ENCODE measurements at regions not wholly inside any gene's neighbourhood (a gene's known extent, or its start where the extent isn't known, plus 50 kb on each side); places are given as distances from the start of the nearest gene placed in this dataset.

DNA sequence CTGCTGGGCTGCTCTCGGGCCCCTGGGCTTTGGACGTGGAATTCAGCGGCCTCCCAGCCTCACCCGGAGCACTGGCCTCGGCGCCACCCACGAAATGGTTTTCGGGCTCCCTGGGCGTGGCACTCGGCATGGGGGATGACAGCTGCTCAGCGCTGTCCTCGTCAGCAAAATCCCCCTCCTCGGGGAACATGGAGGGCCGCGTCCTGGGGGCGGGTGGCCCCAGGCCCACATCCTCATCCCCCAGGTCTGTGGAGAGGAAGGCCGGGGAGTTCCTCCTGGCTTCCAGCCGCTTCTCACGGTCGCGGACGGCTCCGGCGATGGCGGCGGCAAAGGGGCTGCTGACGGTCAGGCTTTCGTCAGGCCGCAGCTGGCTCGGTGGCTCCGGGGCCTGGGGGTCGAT lies 88.4 kb downstream of the CTTN start:
- no peak overlapping the region for H3K4me3 ChIP-seq (ENCODE audit: low read depth, low read length)
- DNase-seq (ENCODE audit: low read depth), result no peak
- TF ChIP-seq MYC (IDR thresholded peaks at IDR 0.05; ENCODE audit: low read depth, low read length), result no peak
- TF ChIP-seq POLR2A (IDR thresholded peaks at IDR 0.05; ENCODE audit: extremely low read depth, insufficient read length), result no peak
- TF ChIP-seq, protein P1, sequence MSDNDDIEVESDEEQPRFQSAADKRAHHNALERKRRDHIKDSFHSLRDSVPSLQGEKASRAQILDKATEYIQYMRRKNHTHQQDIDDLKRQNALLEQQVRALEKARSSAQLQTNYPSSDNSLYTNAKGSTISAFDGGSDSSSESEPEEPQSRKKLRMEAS (IDR thresholded peaks at IDR 0.05; ENCODE audit: low read depth, low read length), result no peak
- TF ChIP-seq, protein P2, sequence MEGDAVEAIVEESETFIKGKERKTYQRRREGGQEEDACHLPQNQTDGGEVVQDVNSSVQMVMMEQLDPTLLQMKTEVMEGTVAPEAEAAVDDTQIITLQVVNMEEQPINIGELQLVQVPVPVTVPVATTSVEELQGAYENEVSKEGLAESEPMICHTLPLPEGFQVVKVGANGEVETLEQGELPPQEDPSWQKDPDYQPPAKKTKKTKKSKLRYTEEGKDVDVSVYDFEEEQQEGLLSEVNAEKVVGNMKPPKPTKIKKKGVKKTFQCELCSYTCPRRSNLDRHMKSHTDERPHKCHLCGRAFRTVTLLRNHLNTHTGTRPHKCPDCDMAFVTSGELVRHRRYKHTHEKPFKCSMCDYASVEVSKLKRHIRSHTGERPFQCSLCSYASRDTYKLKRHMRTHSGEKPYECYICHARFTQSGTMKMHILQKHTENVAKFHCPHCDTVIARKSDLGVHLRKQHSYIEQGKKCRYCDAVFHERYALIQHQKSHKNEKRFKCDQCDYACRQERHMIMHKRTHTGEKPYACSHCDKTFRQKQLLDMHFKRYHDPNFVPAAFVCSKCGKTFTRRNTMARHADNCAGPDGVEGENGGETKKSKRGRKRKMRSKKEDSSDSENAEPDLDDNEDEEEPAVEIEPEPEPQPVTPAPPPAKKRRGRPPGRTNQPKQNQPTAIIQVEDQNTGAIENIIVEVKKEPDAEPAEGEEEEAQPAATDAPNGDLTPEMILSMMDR (IDR thresholded peaks at IDR 0.05; ENCODE audit: low read depth, low read length), result no peak

DNA sequence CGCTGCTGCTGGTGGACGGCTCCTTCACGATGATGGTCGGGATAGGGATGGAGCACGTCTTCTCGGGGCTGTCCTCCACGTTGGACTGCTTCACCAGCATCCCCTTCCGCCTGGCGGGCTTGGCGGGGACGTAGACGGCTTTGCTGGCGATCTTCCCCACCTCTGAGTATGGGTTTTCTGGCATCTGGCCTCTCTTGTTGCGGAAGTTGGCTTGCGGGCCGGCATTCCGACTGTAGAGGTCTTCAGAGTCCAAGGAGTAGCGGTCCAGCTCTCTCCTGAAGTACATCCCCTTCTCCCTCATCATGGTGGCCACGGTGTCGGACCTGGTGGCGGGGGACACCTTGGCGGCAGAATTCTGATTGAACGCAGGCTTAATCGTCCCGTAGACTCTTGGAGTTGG lies 88.8 kb downstream of the CTTN start:
- H3K4me3 ChIP-seq (ENCODE audit: low read depth, low read length), result no peak overlapping the region
- no peak for TF ChIP-seq MYC (IDR thresholded peaks at IDR 0.05; ENCODE audit: low read depth, low read length)
- TF ChIP-seq POLR2A (IDR thresholded peaks at IDR 0.05; ENCODE audit: extremely low read depth, insufficient read length), result no peak
- TF ChIP-seq, protein P2 (IDR thresholded peaks at IDR 0.05; ENCODE audit: low read depth, low read length), result no peak
- TF ChIP-seq, protein P1 (IDR thresholded peaks at IDR 0.05; ENCODE audit: low read depth, low read length), result no peak
- no peak for DNase-seq (ENCODE audit: low read depth)

DNA sequence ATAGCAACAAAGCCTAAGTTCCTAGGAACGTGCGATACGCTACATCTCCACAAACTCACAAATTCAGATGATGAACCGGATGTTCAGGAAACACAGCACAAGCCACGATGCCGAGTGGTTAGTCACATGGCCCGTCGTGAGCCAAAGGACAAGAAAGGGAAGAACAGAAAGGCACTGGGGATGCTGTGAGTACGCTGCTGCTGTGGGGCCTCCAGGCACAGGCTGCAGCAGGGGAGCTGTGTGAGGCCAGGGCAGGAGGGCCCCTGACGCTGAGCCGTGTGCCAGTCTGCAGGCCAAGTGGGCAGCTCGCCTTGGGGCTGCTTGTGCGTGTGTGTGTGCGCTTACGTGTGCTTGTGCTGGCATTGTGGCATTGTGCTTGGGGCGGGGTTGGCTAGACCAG lies 89.4 kb downstream of the CTTN start:
- TF ChIP-seq POLR2A (IDR thresholded peaks at IDR 0.05; ENCODE audit: extremely low read depth, insufficient read length) (no peak), MYC (IDR thresholded peaks at IDR 0.05; ENCODE audit: low read depth, low read length) (no peak)
- TF ChIP-seq, protein P1 (IDR thresholded peaks at IDR 0.05; ENCODE audit: low read depth, low read length), result no peak
- TF ChIP-seq, protein P2 (IDR thresholded peaks at IDR 0.05; ENCODE audit: low read depth, low read length), result no peak
- no peak overlapping the region for H3K4me3 ChIP-seq (ENCODE audit: low read depth, low read length)
- DNase-seq (ENCODE audit: low read depth), result no peak

DNA sequence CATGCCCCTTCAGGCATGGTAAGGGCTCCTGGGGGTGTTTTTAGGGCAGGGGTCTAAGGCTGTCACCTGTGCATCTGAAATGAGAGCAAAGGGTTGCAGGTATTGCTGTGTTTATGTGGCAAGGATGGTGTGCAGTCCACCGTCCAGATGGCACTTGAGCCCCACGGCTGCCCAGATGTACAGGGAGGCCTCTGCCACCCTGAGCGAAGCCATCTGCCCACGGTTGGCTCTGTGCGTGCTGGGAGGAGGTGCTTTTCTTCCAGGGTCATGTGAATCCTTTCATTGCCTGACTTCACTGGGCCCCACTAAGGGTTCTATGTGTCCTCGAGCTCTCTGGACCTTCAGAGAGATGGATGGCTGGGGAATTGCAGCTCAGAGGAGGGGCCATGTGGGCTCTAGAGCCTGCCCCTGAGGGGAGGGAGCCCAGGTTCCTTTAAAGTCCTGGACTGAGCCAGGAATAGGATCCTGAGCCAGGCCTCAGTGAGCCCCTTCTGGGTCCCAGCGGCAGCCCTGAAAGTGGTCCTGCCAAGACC lies 89.9 kb downstream of the CTTN start:
- no peak for DNase-seq (ENCODE audit: low read depth)
- no peak for TF ChIP-seq POLR2A (IDR thresholded peaks at IDR 0.05; ENCODE audit: extremely low read depth, insufficient read length)
- H3K4me3 ChIP-seq (ENCODE audit: low read depth, low read length), result no peak overlapping the region

DNA sequence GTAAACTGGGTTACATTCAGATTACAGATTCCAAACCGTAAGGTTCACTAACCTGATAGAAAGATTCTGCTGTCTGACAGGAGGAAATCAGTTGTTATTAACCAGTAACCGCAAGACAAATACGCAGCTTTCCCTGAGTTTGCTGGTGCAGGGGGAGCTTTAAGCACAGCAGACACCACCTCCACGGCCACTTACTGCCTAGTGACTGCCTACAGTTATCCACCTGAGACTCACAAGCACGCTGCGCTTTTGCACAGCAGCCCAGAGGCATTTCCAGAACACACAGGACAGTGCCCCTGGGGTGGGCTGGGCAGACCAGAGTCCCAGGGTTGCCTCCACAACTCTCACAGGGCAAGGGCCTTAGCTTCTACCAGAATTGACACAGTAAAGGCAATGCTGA lies 90.9 kb downstream of the CTTN start:
- TF ChIP-seq MYC (IDR thresholded peaks at IDR 0.05; ENCODE audit: low read depth, low read length), result no peak
- TF ChIP-seq, protein P1 (IDR thresholded peaks at IDR 0.05; ENCODE audit: low read depth, low read length), result no peak
- TF ChIP-seq, protein P2 (IDR thresholded peaks at IDR 0.05; ENCODE audit: low read depth, low read length), result no peak
- no peak for TF ChIP-seq POLR2A (IDR thresholded peaks at IDR 0.05; ENCODE audit: extremely low read depth, insufficient read length)
- DNase-seq (ENCODE audit: low read depth), result no peak
- H3K4me3 ChIP-seq (ENCODE audit: low read depth, low read length), result no peak overlapping the region

DNA sequence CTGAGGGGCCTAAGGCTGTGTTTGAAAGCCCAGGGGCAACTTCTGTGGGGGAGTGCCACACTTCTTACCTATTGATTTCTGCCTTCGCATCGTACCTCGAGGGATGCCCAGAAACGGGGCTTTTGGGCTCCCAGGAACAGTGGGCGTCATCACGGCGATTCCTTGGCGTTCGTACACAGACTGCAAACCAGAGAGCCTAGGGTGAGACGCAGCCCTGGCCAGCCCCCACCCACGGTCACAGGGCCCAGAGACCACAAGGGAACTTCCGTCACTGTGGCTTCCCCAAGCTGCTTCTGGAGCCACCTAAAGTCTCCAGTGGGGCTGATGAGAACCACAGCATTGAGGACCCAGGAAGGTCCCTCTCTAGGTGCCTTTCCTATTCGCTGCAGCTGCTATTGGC lies 91.9 kb downstream of the CTTN start:
- no peak overlapping the region for H3K4me3 ChIP-seq (ENCODE audit: low read depth, low read length)
- no peak for DNase-seq (ENCODE audit: low read depth)
- no peak for TF ChIP-seq MYC (IDR thresholded peaks at IDR 0.05; ENCODE audit: low read depth, low read length)
- TF ChIP-seq, protein P2 (IDR thresholded peaks at IDR 0.05; ENCODE audit: low read depth, low read length), result no peak
- TF ChIP-seq, protein P1 (IDR thresholded peaks at IDR 0.05; ENCODE audit: low read depth, low read length), result no peak
- TF ChIP-seq POLR2A (IDR thresholded peaks at IDR 0.05; ENCODE audit: extremely low read depth, insufficient read length), result no peak

Data from NB4 (cell line).